ENCODE measurements at regions not wholly inside any gene's neighbourhood (a gene's known extent, or its start where the extent isn't known, plus 50 kb on each side); places are given as distances from the start of the nearest gene placed in this dataset.

DNA sequence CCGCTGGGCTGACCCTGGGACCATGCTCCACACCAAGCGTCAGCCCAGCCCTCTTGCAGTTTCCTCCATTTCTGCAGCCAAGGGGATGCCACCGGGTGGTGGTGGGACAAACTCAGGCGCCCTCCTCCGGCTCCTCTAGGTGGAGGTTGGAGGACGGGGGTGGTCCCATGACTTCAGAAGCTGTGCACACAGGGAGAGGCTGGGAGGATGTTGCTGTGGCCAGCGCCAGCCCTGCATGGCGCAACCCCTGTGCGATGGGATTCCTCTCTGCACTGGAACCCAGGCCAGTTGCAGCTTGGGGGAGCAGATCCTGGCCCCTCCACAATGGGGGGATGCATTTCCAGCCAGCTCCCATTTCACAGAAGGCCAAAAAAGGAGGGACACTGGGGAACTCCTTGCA is 246.5 kb downstream of the C16orf95 start:
- Histone ChIP-seq H3K9me3 (ENCODE audit: low read depth, low read length, poor library complexity, severe bottlenecking) (no peaks in the 10 kb centered on the region), H3K27ac (ENCODE audit: low read depth, low read length, poor library complexity, severe bottlenecking) (no peak overlapping the region), H3K27me3 (replicated peaks; ENCODE audit: insufficient read depth, low read depth, low read length, poor library complexity) (peaks cover 7% of the 10 kb centered on the region), H3K36me3 (ENCODE audit: insufficient read depth, low read length, poor library complexity, severe bottlenecking) (no peaks in the 10 kb centered on the region), H3K4me3 (ENCODE audit: low read depth, low read length, poor library complexity, severe bottlenecking) (no peak overlapping the region), H3K4me1 (ENCODE audit: insufficient read depth, low read length, poor library complexity, severe bottlenecking) (no peaks in the 10 kb centered on the region)
- TF ChIP-seq EZH2 (IDR thresholded peaks at IDR 0.05; ENCODE audit: borderline replicate concordance, low read depth, low read length, poor library complexity, severe bottlenecking), result no peak
- TF ChIP-seq, protein P1, sequence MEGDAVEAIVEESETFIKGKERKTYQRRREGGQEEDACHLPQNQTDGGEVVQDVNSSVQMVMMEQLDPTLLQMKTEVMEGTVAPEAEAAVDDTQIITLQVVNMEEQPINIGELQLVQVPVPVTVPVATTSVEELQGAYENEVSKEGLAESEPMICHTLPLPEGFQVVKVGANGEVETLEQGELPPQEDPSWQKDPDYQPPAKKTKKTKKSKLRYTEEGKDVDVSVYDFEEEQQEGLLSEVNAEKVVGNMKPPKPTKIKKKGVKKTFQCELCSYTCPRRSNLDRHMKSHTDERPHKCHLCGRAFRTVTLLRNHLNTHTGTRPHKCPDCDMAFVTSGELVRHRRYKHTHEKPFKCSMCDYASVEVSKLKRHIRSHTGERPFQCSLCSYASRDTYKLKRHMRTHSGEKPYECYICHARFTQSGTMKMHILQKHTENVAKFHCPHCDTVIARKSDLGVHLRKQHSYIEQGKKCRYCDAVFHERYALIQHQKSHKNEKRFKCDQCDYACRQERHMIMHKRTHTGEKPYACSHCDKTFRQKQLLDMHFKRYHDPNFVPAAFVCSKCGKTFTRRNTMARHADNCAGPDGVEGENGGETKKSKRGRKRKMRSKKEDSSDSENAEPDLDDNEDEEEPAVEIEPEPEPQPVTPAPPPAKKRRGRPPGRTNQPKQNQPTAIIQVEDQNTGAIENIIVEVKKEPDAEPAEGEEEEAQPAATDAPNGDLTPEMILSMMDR (conservative IDR thresholded peaks at IDR 0.05; ENCODE audit: low read depth, low read length), result no peak
- DNase-seq (ENCODE audit: low spot score), result no peak
- ChIA-PET POLR2A (ENCODE audit: low non-redundant PET) (no interaction called here), CTCF (no interaction called here)
- intact Hi-C loops (cut with micrococcal nuclease; ENCODE audit: unreplicated experiment), result no loop called here
- no TSS peak for BruUV-seq (replicated peaks)

DNA sequence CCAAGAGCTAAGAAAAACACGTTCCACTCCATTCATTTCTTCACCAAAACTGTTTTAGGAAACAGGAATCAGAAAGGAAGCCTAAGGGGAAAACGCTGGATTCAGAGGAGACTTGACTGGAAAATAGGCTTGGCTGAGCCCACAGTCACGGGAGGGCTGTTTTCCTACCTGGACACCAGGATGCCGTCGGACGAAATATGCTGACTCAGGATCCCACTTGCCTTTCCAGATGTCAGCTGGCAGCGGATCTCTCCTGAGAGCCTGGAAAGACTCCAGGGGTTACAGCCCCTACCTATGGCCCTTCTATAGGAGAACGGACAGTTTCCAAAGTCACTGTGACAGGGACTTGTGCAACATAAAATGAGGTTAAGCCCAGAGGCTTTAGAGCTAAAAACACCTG is 245.1 kb downstream of the C16orf95 start:
- ChIA-PET CTCF (no interaction called here), POLR2A (ENCODE audit: low non-redundant PET) (no interaction called here)
- no TSS peak for BruUV-seq (replicated peaks)
- no peak for TF ChIP-seq EZH2 (IDR thresholded peaks at IDR 0.05; ENCODE audit: borderline replicate concordance, low read depth, low read length, poor library complexity, severe bottlenecking)
- intact Hi-C loops (cut with micrococcal nuclease; ENCODE audit: unreplicated experiment), result no loop called here
- Histone ChIP-seq H3K4me3 (ENCODE audit: low read depth, low read length, poor library complexity, severe bottlenecking) (no peak overlapping the region), H3K36me3 (ENCODE audit: insufficient read depth, low read length, poor library complexity, severe bottlenecking) (no peaks in the 10 kb centered on the region), H3K9me3 (ENCODE audit: low read depth, low read length, poor library complexity, severe bottlenecking) (no peaks in the 10 kb centered on the region), H3K27ac (ENCODE audit: low read depth, low read length, poor library complexity, severe bottlenecking) (no peak overlapping the region), H3K27me3 (replicated peaks; ENCODE audit: insufficient read depth, low read depth, low read length, poor library complexity) (peaks cover 7% of the 10 kb centered on the region), H3K4me1 (ENCODE audit: insufficient read depth, low read length, poor library complexity, severe bottlenecking) (no peaks in the 10 kb centered on the region)
- DNase-seq (ENCODE audit: low spot score), result no peak

DNA sequence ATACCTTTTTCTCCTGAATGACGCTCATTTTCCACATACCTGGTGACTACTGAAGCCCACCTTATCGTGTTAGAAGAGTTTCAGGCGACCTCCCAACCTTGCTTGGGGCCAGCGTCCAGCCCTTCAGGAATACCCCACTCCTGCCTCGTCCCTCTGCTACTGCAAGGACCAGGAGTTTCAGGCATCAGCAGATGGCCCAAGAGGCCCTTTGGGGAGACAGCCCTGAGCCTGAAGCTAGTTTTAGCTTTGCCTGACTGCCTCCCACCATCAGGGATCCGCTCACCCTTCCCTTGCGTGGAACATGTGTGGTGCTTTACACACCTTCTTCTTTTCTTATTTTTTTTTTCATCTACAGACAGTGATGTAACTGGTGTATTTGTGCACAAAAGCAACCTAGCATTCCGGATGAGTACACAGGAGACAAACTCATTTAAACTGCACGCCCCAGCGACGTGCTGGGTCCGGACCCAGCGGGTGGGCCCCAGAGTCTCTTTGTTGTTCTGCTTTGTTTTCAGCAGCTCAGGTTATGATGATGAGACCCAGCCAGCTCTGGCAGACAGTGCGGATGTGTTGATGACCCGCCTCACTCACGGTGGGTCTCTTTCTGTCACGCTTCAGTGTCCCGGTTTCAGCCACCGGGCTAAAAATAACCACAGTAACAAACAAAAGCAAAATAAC is 242.4 kb downstream of the C16orf95 start:
- CTCF ChIA-PET, result no interaction called here
- TF ChIP-seq, protein P1 (conservative IDR thresholded peaks at IDR 0.05; ENCODE audit: low read depth, low read length), result no peak
- TF ChIP-seq EZH2 (IDR thresholded peaks at IDR 0.05; ENCODE audit: borderline replicate concordance, low read depth, low read length, poor library complexity, severe bottlenecking), result no peak
- POLR2A ChIA-PET (ENCODE audit: low non-redundant PET), result no interaction called here
- no peak for DNase-seq (ENCODE audit: low spot score)
- H3K9me3 ChIP-seq (ENCODE audit: low read depth, low read length, poor library complexity, severe bottlenecking), result peaks cover 4% of the 10 kb centered on the region
- no TSS peak for BruUV-seq (replicated peaks)
- H3K27ac ChIP-seq (ENCODE audit: low read depth, low read length, poor library complexity, severe bottlenecking), result no peak overlapping the region
- H3K4me3 ChIP-seq (ENCODE audit: low read depth, low read length, poor library complexity, severe bottlenecking), result no peak overlapping the region
- intact Hi-C loops (cut with micrococcal nuclease; ENCODE audit: unreplicated experiment), result no loop called here
- no peaks in the 10 kb centered on the region for H3K4me1 ChIP-seq (ENCODE audit: insufficient read depth, low read length, poor library complexity, severe bottlenecking)
- peaks cover 7% of the 10 kb centered on the region for H3K27me3 ChIP-seq (replicated peaks; ENCODE audit: insufficient read depth, low read depth, low read length, poor library complexity)
- no peaks in the 10 kb centered on the region for H3K36me3 ChIP-seq (ENCODE audit: insufficient read depth, low read length, poor library complexity, severe bottlenecking)

DNA sequence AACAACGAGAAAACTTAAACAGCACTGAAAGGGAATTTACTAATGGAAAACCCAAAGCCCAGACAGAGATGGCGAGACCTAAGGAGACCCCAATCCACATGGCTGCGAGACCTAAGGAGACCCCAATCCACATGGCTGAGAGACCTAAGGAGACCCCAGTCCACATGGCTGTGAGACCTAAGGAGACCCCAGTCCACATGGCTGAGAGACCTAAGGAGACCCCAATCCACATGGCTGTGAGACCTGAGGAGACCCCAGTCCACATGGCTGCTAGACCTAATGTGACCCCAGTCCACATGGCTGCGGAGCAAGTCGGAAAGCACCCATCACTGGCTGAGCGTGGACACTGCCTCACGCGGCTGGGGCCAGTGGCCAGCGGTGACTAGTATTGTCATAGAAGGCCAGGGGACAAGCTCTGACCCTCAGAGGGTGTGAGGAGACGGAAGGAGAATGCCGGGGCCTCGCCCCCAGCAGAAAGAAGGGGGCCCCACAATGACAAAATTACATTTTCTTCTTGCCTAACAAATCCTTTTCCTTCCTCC is 241.8 kb downstream of the C16orf95 start:
- Histone ChIP-seq H3K9me3 (ENCODE audit: low read depth, low read length, poor library complexity, severe bottlenecking) (peaks cover 8% of the 10 kb centered on the region), H3K27me3 (replicated peaks; ENCODE audit: insufficient read depth, low read depth, low read length, poor library complexity) (peaks cover 7% of the 10 kb centered on the region), H3K4me1 (ENCODE audit: insufficient read depth, low read length, poor library complexity, severe bottlenecking) (no peaks in the 10 kb centered on the region), H3K4me3 (ENCODE audit: low read depth, low read length, poor library complexity, severe bottlenecking) (no peak overlapping the region), H3K36me3 (ENCODE audit: insufficient read depth, low read length, poor library complexity, severe bottlenecking) (no peaks in the 10 kb centered on the region), H3K27ac (ENCODE audit: low read depth, low read length, poor library complexity, severe bottlenecking) (no peak overlapping the region)
- ChIA-PET CTCF (no interaction called here), POLR2A (ENCODE audit: low non-redundant PET) (no interaction called here)
- DNase-seq (ENCODE audit: low spot score), result no peak
- BruUV-seq (replicated peaks), result no TSS peak
- TF ChIP-seq, protein P1 (conservative IDR thresholded peaks at IDR 0.05; ENCODE audit: low read depth, low read length), result no peak
- TF ChIP-seq EZH2 (IDR thresholded peaks at IDR 0.05; ENCODE audit: borderline replicate concordance, low read depth, low read length, poor library complexity, severe bottlenecking), result no peak
- intact Hi-C loops (cut with micrococcal nuclease; ENCODE audit: unreplicated experiment), result no loop called here
